OCI-LY7 (cell line): ENCODE measurements at regions not wholly inside any gene's neighbourhood (a gene's known extent, or its start where the extent isn't known, plus 50 kb on each side); places are given as distances from the start of the nearest gene placed in this dataset.

Experiments
- BruUV-seq: library from RNA; stranded (reverse); fragments of 400-500 nt; replicated peaks from 2 replicates; lab custom pipeline; 2021; lab: Mats Ljungman, UMichigan
- CTCF ChIA-PET: fragments of 300-600 bp; sonication (Branson Sonifier 250); formaldehyde crosslinking; loops from one replicate; lab custom pipeline; 2022; ENCODE audit warnings: antibody characterized with exemption; ENCODE audit not compliant: unreplicated experiment; lab: Charles Lee
- POLR2A ChIA-PET: fragments of 300-600 bp; sonication (Branson Sonifier 250); formaldehyde crosslinking; loops from one replicate; lab custom pipeline; 2022; ENCODE audit warnings: antibody characterized with exemption; lab: Charles Lee
- DNase-seq: peaks from one replicate; pipeline ENCODE4 v3.0.0-alpha.2; 2015; ENCODE audit warnings: low spot score
- H2AFZ ChIP-seq: fragments of 200-600 bp; sonication (generic), shearing (Covaris generic); 2 replicates; pipeline ENCODE4 v1.6.1; 2014; ENCODE audit warnings: mild to moderate bottlenecking, antibody characterized with exemption, low read length, moderate library complexity
- H3K27ac ChIP-seq: fragments of 200-600 bp; sonication (generic); 2 replicates; pipeline ENCODE4 v1.5.1; 2014; ENCODE audit warnings: mixed run types, low read depth, mild to moderate bottlenecking, moderate library complexity, low read length, inconsistent platforms; ENCODE audit not compliant: poor library complexity, severe bottlenecking
- H3K36me3 ChIP-seq: fragments of 200-600 bp; sonication (generic); 2 replicates; pipeline ENCODE4 v1.6.1; 2014; ENCODE audit warnings: mild to moderate bottlenecking, antibody characterized with exemption, low read length, moderate library complexity, mixed read lengths; ENCODE audit not compliant: insufficient read depth
- H3K4me1 ChIP-seq: fragments of 200-600 bp; sonication (generic); 2 replicates; pipeline ENCODE4 v1.5.1; 2014; ENCODE audit warnings: mild to moderate bottlenecking, low read length; ENCODE audit not compliant: insufficient read depth, poor library complexity, severe bottlenecking
- H3K4me2 ChIP-seq: fragments of 200-600 bp; sonication (generic); 2 replicates; pipeline ENCODE4 v1.6.1; 2014; ENCODE audit warnings: mild to moderate bottlenecking, low read length
- H3K4me3 ChIP-seq: fragments of 200-600 bp; sonication (generic); 2 replicates; pipeline ENCODE4 v1.5.1; 2014; ENCODE audit warnings: mild to moderate bottlenecking, low read depth, low read length; ENCODE audit not compliant: poor library complexity, severe bottlenecking
- H3K79me2 ChIP-seq: fragments of 200-600 bp; sonication (generic); 2 replicates; pipeline ENCODE4 v1.6.1; 2016; ENCODE audit warnings: low read depth, mild to moderate bottlenecking, low read length, moderate library complexity, mixed read lengths; ENCODE audit not compliant: insufficient read depth
- H3K9me2 ChIP-seq: fragments of 200-600 bp; sonication (generic); 2 replicates; pipeline ENCODE4 v1.6.1; 2016; ENCODE audit warnings: mild to moderate bottlenecking, low read length, mixed read lengths; ENCODE audit not compliant: insufficient read depth
- H3K9me3 ChIP-seq: fragments of 200-600 bp; sonication (generic); 2 replicates; pipeline ENCODE4 v1.6.1; 2014; ENCODE audit warnings: mild to moderate bottlenecking, mixed run types, low read length, mixed read lengths
- H4K20me1 ChIP-seq: fragments of 200-600 bp; sonication (generic); 2 replicates; pipeline ENCODE4 v1.6.1; 2014; ENCODE audit warnings: mild to moderate bottlenecking, antibody characterized with exemption, low read length, moderate library complexity, mixed read lengths; ENCODE audit not compliant: insufficient read depth
- EZH2phosphoT487 ChIP-seq: fragments of 200-600 bp; sonication (generic); IDR thresholded peaks from 2 replicates; pipeline ENCODE4 v1.6.1; 2018; ENCODE audit warnings: low read depth, borderline replicate concordance, mild to moderate bottlenecking, mixed run types, antibody characterized with exemption, low read length, moderate library complexity, mixed read lengths
- intact Hi-C: fragments of 100-400 bp; cut with micrococcal nuclease; formaldehyde crosslinking; loops from one replicate; pipeline ENCODE4 v1.10.0; 2022; ENCODE audit not compliant: unreplicated experiment
- TF ChIP-seq, protein P1 (sequence below): fragments of 200-600 bp; sonication (generic); conservative IDR thresholded peaks from 2 replicates; pipeline ENCODE4 v1.5.1; 2014; ENCODE audit warnings: mild to moderate bottlenecking, antibody characterized with exemption, low read length, moderate library complexity, mixed read lengths

GRCh38 chr7:106979551-106980357, 64.8 kb upstream of the PRKAR2B start:
- no peak overlapping the region for H3K27ac ChIP-seq
- no peak overlapping the region for H3K4me2 ChIP-seq
- no peak overlapping the region for H2AFZ ChIP-seq
- H3K4me1 ChIP-seq = peaks cover 7% of the 10 kb centered on the region
- H4K20me1 ChIP-seq = no peaks in the 10 kb centered on the region
- no peaks in the 10 kb centered on the region for H3K79me2 ChIP-seq
- ChIA-PET CTCF (no interaction called here), POLR2A (interaction anchor here (0.6 to 1.1 kb wide), 6 partner anchors 11 to 146 kb away, joined by 3 to 4 read pairs (median 3); no protein-coding TSS in a partner anchor)
- no peak for TF ChIP-seq EZH2phosphoT487
- TF ChIP-seq, protein P1, sequence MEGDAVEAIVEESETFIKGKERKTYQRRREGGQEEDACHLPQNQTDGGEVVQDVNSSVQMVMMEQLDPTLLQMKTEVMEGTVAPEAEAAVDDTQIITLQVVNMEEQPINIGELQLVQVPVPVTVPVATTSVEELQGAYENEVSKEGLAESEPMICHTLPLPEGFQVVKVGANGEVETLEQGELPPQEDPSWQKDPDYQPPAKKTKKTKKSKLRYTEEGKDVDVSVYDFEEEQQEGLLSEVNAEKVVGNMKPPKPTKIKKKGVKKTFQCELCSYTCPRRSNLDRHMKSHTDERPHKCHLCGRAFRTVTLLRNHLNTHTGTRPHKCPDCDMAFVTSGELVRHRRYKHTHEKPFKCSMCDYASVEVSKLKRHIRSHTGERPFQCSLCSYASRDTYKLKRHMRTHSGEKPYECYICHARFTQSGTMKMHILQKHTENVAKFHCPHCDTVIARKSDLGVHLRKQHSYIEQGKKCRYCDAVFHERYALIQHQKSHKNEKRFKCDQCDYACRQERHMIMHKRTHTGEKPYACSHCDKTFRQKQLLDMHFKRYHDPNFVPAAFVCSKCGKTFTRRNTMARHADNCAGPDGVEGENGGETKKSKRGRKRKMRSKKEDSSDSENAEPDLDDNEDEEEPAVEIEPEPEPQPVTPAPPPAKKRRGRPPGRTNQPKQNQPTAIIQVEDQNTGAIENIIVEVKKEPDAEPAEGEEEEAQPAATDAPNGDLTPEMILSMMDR = no peak
- no peaks in the 10 kb centered on the region for H3K9me2 ChIP-seq
- DNase-seq = no peak
- H3K9me3 ChIP-seq = no peaks in the 10 kb centered on the region
- H3K4me3 ChIP-seq = no peak overlapping the region
- no TSS peak for BruUV-seq
- intact Hi-C loops = no loop called here
- no peaks in the 10 kb centered on the region for H3K36me3 ChIP-seq

GRCh38 chr7:106980358-106980685, 64.2 kb upstream of the PRKAR2B start:
- no peaks in the 10 kb centered on the region for H3K36me3 ChIP-seq
- DNase-seq = no peak
- H3K27ac ChIP-seq = no peak overlapping the region
- no peak overlapping the region for H3K4me3 ChIP-seq
- ChIA-PET CTCF (no interaction called here), POLR2A (interaction anchor here (0.6 to 0.8 kb wide), 3 partner anchors 27 to 145 kb away, joined by 3 read pairs; no protein-coding TSS in a partner anchor)
- H3K9me3 ChIP-seq = no peaks in the 10 kb centered on the region
- H4K20me1 ChIP-seq = no peaks in the 10 kb centered on the region
- no peak overlapping the region for H2AFZ ChIP-seq
- TF ChIP-seq, protein P1 = no peak
- TF ChIP-seq EZH2phosphoT487 = no peak
- H3K4me1 ChIP-seq = peaks cover 9% of the 10 kb centered on the region
- no peak overlapping the region for H3K4me2 ChIP-seq
- no TSS peak for BruUV-seq
- no peaks in the 10 kb centered on the region for H3K79me2 ChIP-seq
- intact Hi-C loops = no loop called here
- no peaks in the 10 kb centered on the region for H3K9me2 ChIP-seq

DNA sequence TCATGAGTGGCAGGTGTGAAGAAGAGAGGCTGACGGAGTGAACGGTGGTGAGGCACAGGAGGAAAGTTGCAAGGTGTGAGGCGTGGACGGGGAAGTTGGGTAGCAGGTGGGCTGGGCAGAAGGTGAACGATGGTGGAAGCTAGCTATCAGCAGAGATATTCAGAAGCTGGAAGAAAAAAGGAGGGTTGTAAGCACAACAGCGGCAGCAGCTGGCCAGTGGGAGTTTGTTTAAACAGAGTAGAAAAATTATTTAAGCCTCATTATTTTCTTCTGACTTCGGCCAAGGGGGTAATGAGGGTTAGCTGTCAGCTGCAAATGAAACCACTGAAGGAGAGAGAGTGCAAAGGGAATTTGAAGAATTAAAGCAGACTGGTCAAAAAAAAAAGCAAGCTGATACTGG, 62.1 kb upstream of the PRKAR2B start:
- no peak for DNase-seq
- no peaks in the 10 kb centered on the region for H3K9me3 ChIP-seq
- no peaks in the 10 kb centered on the region for H3K79me2 ChIP-seq
- no peaks in the 10 kb centered on the region for H3K36me3 ChIP-seq
- TF ChIP-seq EZH2phosphoT487 = no peak
- TF ChIP-seq, protein P1 = no peak
- intact Hi-C loops = no loop called here
- no peak overlapping the region for H3K27ac ChIP-seq
- peaks cover 23% of the 10 kb centered on the region for H3K4me1 ChIP-seq
- H2AFZ ChIP-seq = 0 out of 2 replicates have a peak overlapping the region, but pooled peaks have one; percentile 8
- H3K4me2 ChIP-seq = no peak overlapping the region
- H3K9me2 ChIP-seq = no peaks in the 10 kb centered on the region
- ChIA-PET CTCF (no interaction called here), POLR2A (interaction anchor here (0.6 to 1.9 kb wide), 3 partner anchors 43 to 606 kb away, joined by 3 to 4 read pairs (median 3); no protein-coding TSS in a partner anchor)
- H3K4me3 ChIP-seq = no peak overlapping the region
- BruUV-seq = no TSS peak
- H4K20me1 ChIP-seq = no peaks in the 10 kb centered on the region
